GM18507 (cell line): ENCODE measurements at regions not wholly inside any gene's neighbourhood (a gene's known extent, or its start where the extent isn't known, plus 50 kb on each side); places are given as distances from the start of the nearest gene placed in this dataset.

Source experiments
- DNase-seq: peaks from one replicate; pipeline ENCODE4 v3.0.0; 2011; ENCODE audit warnings: low read depth; ENCODE audit not compliant: insufficient read length; ENCODE audit errors: extremely low spot score
- FAIRE-seq: peaks from 2 replicates; lab custom pipeline; 2011; peaks lifted over from hg19 to GRCh38; lab: Jason Lieb, UNC

DNA sequence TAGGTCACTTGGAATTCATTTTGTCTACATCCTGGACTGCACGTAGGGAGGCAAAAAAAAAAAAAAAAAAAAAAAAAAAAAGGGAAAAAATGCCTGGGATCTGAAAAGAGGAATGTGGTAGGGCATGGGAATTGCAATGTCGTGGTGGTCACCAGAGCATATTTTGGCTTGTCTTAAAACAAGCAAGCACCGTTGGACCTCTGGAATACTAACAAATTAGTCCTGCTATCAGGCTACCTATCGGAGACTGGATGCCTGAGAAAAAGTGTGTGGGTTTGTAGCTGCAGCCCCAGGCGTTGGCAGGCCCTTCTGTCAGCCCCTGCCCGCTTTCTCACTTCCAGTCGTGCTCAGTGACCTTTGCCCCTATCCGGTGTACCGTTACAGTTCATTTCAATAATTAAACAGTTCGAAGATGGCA is 588.5 kb upstream of the ZEB2 start:
- no peak for FAIRE-seq

DNA sequence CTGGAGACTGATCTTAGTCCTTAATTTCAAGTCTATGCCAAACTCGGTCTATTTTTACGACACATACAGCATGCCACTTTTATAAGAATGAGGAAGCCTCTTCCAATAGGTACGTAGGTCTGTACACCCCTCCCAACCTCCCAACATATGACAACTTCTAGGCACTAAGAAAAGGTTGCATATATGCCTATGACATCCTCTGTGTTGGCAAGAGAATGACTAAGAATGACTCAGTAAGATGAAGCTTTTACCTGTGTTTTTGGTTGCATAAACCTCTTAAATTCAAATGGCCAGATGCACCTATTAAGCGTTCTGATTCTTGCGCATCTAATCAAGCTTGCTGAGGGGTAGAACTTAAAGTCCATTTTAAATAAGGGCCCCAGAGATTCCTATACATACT is 586.4 kb upstream of the ZEB2 start:
- FAIRE-seq = no peak

More for the DNA sequence above, 588.5 kb upstream of the ZEB2 start:
- DNase-seq = no peak

DNA sequence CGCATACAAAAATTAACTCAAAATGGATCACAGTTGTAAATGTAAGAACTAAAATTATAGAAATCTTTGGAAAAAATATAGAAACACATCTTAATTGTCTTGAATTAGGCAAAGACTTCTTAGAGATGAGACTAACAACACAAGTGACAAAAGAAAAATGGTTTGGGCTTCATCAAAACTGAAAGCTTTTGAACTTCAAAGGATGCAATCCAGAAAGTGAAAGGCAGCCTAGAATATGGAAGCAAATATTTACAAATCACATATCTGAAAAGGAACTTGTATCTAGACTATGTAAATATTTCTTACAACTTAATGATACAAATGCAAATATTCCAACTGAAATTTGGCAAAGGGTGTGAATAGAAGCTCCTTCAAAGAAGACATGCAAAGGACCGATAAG is 582.8 kb upstream of the ZEB2 start:
- FAIRE-seq (no peak), DNase-seq (no peak)

More for the DNA sequence above, 586.4 kb upstream of the ZEB2 start:
- DNase-seq = no peak

DNA sequence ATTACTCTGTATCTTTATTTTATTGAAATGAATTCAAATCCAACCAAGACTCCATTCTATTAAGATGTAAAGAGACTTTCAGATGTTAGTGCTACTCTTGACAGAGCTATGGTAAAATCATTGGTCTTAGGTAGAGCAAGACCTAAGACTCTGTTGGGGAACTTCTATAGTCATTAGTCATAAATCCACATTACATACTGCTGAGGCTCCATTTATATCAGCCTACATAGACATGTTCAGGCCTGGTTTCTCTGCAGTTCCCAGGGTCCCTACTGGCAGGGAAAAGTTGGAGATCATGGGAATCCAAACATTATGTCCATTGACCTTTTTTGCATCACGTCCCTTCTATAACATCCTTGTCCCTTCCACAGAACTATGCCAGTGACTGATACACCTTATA is 580.4 kb upstream of the ZEB2 start:
- DNase-seq = no peak
- FAIRE-seq = no peak

DNA sequence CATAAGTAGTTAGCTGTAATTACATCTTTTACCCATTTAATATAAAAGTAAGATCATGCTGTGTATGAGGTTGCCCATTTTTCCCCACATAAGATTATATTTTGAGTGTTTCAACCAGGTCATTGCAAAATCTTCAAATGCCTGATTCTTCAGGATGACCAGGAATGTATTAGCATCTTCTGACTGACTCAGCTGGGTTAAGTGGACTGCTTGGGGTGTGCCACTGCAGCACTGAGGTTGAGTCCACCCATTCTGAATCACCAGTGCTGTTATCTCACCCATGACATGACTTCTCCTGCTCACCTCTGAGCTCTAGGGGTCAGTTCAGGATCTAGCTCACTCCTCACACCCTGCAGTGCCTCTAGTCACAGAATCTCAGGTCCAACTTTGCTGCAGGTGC is 576.7 kb upstream of the ZEB2 start:
- FAIRE-seq = no peak
- DNase-seq = no peak

DNA sequence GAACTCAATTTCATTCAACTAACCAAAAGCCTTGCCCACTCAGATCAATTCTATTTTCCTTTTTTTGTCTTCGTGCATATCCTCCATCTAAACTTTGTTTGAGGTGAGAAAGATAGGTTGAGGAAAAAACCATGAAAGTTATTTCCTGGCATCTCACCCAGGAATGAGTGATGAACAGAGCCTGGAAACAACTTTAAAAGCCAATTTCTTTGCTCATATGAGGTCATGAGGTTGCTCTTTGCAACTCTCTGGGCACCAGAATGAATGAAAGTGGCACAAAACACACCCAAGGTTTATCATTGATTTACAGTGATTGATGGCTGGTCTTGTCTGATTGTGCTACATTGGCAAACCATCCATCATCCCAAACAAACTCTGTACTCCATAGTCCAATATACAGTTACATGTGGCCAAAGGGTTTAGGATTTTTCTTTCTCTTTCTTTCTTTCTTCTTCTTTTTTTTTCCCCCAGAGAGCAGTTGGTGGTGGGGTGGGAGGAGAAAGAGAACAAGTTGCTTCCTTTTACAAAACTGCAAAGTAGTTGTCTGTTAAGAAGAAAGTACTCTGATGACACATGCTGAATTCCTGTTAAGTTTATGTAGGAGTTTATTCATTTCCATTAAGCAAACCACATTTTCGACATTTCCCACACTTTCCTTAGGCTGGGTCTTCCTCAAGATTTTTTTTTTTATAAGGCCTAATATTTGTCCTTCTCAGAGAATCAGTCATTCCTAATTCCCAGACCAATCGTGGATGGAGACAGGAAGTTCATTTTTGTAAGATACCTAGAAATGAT is 575.9 kb upstream of the ZEB2 start:
- DNase-seq = no peak
- no peak for FAIRE-seq

DNA sequence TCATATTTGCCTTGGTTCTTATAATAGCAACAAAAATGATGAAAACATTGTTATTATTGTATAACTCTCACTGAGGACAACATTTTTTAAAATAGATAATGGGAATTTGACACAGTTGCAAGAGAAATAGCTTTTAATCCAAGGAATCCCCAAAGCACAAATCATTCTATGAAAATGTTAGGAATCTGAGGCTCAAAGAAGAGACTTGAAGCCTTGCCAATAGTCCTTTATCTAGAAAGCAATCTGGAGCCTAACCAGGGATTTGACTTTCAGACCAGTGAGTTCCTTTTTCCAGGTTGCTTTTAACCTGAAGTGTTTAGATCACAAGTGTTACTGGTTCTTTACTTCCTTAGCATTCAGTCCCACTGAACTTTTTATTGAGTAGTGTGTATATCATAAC is 574.5 kb upstream of the ZEB2 start:
- DNase-seq (no peak), FAIRE-seq (no peak)

DNA sequence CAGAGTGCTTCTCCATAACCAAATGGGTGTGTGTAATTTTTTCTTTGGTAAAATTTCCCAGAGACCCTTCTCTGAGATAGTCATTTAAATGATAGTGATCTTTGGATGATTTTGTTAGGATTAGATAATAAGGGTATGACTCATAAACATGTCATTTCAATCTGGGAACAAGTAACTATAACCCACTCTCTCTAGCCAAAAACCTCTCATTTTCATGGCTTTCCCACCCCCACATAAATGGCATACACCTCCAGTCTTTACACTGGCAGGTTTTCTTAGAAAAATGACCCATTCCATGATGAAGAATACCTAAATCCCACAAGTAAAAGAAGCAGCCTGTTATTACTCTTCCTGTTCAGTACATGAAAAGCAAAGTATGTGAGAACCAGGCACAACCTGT is 572.0 kb upstream of the ZEB2 start:
- DNase-seq (no peak), FAIRE-seq (no peak)

DNA sequence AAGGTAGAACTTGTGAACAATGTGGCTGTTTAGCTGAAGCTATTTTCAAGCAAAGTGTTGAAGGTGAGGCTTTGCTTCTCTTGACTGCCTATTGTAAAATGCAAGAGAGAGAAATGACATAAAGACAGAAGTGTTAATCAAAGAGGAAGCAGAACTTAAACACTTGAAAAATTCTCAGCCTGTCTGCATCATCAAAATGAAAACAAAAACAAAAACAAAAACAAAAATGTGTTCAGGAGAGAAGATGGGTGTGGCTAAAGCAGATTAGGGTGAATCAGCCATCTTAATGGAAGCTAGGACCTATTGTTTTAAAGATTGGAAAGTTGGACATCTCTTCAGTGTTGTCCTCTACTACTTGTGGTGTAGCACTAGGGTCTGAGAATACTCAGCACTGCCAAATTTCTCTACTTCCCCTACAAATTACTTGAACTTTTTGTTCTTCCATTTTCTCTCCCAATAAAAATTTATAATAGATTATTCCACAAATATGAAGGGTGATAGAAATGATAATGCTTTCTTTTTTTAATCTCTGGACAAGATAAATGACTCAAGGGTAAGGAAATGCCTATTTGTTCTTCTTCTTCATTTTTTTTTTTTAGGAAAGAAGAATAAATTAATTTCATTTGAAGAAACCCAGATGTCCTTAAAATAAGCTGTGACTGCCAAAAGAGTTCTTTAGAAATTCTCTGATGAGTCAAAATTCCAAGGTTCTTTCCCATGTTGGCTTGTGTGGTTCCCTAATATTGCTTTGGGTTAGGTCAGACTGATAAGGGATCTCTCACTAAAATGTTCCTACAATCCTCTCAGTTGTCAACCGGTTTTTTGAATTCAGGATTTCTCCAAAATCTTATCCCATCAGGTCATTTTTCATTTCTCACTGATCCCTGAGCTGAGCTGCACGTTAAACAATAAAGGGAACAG is 571.2 kb upstream of the ZEB2 start:
- DNase-seq (no peak), FAIRE-seq (no peak)

DNA sequence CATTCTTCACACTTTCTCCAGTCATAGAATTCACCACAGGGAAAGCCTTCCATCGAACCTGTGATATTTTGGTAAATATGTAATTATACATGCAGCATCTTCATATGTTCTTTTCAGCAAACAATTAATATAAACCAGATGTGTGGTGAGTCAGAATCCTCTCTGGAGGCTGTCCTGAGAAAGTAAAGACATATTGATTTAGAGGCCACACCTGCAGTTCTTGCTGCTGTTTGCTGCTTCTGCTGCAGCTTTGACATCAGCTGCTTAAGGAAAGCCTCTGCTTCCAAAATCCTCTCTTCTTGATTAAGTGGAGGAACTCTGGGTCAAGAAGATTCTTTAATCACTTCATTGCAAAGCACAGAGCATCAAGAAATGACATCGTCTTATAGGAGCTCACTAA is 568.8 kb upstream of the ZEB2 start:
- FAIRE-seq (no peak), DNase-seq (no peak)

DNA sequence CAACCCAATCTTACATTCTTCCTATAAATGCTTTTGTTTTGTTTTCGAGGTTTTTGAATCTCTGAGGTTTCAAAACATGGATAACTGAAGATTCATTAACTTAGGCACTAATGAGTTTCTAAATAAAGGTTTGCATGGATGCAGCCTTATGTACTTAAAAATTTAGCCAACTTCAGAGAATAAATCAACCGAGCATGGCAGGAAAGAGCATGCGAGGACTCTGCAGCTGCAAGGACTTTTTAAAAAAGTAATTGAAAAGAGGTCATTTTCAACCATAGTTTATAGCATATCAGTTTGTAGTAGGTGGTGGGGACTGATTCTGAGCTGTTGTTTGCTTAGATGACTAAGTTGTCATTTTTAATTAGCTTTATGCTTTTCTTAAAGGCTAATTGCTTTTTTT is 567.0 kb upstream of the ZEB2 start:
- DNase-seq = no peak
- no peak for FAIRE-seq

DNA sequence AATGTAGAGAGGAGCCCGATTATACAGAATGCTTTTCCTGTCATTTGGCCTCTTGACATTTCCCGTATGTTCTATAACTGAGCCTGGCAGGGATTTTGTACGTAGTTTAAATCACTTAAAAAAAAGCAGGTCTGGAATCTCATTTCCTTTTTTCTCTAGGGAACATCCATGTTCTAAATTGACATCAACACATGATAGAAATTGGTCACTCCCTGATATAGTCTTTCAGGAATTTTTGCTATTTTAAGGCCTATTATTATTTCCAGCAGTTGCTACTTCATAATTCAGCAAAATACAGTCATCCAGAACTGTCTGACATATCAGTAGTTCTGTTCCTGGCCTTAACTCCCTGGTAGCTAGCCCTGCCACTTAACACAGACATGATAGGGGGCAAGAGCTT is 565.7 kb upstream of the ZEB2 start:
- FAIRE-seq = no peak

DNA sequence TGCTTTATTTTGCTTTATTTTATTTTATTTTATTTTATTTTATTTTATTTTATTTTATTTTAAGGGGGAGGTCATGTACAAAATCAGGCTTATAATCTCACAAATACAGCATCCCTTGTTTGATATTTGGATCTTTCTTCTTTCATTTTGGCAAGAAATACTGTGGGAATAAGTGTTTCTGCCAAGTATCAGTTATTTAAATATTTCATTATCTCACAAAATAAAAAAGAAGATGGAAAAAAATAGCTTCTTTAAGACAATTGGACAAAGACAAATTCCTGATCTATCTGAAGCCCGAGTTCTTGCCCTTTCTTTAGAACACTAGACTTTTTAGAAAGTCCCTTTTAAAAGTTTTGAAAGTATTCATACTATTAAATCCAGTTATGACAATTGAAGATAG is 560.5 kb upstream of the ZEB2 start:
- DNase-seq (no peak), FAIRE-seq (no peak)

More for the DNA sequence above, 565.7 kb upstream of the ZEB2 start:
- DNase-seq = no peak

DNA sequence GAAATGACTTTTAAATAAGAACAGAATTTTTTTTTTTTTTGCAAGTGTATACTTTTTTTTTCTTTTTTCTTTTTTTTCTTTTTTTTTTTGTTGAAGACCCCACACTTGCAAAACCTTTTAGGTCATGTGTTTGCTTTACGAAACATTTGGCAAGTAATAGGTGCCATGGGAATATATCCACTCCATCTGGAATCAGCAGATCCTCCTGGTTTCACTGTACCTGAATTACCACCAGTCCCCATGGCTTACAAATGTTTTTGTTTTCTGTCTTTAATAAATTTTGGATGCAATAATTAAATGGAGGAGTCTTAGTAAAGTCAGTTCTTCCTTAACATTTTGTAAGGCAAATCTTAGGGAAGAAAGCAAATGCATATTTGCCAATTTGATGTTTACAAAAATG is 559.7 kb upstream of the ZEB2 start:
- DNase-seq = no peak
- no peak for FAIRE-seq

DNA sequence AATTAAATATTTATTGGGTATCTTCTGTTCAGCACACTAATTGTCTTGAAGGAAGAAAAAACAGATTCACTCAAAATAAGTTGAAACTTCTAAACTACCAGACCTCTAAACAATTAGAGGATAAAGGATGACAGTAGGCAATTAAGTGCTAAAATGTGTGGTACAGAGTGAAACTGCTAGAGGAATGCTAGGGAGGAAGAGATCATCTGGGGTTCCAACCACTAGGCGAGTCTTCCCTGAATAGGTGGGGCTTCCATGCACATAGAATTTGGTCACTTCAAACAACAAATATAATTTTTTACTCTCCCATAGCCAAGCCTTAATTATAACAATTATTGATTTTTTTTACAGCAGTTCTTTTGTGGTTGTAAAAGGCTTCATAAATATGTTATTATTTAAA is 559.0 kb upstream of the ZEB2 start:
- DNase-seq (no peak), FAIRE-seq (no peak)

DNA sequence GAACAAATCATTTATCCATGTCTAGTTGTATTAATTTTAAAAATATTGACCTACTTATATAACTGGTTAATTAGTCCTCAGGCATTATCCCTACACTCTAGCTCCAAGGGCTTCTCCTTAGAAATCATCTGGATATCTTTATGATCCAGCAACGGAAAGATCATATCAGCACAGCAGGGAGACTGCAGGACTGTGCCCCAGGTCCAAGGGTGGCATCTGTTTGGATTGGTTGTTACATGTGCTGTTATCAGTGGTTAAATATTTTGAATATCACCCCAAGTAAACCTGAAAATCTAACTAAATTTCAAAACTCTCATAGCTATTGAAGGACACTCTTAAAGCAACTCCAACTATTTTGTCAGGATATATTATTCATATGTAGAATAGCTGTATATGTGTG is 556.2 kb upstream of the ZEB2 start:
- no peak for FAIRE-seq
- DNase-seq = no peak

DNA sequence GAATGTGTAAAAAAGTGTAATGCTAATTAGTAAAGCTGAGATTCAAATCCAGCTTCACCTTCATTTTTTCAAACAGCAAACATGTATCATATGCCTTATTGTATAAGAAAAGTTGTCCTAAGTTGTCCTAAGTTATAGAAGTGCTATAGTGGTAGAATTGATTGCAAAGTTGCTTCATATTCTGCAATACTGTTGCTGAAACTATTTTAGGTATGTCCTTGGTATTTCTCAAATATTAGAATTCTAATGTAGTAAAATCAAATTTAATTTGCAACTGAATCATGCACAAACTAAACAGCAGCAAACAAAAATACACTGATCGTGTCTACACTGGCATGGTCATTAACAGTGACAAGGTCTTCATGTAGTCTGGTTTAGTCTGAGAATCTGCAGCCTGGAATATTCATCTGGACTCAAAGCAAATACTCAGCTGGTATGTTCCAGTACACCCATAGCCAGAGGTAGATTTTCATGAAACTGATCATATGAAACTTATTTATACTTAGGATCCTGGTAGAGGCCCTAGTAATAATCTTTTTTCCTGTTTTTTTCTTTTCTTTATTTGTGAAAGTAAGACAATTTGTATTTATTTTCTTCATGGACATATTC is 555.6 kb upstream of the ZEB2 start:
- no peak for FAIRE-seq

DNA sequence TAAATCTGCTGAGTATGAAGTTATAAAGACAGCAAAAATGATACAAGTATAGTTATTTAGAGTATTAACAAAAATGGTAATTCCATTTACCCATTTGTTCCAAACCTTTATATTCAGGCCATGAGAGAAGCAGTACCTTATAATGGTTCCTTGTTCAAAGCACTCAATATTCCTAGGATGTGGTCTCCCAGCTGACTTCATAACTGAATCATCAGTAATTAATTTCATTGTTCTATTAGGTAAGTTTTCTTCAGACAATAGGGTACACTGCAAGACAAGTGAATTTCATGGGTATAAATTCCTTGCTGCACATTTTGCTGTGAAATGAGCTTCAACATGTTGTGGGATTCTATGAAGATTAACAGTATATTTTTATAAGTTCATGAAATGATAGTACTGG is 550.8 kb upstream of the ZEB2 start:
- FAIRE-seq = no peak
- DNase-seq = no peak

More for the DNA sequence above, 555.6 kb upstream of the ZEB2 start:
- DNase-seq = no peak

DNA sequence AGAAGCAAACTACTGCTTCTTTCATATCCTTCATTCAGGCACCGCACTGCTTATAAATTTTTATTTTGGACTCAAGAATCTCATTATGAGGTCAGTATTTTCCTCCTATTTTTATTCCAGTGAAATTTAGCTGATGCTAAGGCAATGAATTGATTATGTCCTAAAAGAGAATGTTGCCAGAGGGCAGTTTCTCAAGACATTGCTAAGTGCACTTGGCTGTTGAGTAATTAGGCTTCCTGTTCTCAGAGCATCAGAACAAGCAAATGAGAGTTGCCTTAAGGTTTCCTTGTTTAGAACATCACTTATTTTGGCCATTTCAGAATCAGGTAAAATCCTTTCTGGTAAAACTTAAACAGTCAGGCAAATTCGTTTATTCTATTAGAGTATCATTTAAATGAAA is 548.6 kb upstream of the ZEB2 start:
- DNase-seq = no peak

DNA sequence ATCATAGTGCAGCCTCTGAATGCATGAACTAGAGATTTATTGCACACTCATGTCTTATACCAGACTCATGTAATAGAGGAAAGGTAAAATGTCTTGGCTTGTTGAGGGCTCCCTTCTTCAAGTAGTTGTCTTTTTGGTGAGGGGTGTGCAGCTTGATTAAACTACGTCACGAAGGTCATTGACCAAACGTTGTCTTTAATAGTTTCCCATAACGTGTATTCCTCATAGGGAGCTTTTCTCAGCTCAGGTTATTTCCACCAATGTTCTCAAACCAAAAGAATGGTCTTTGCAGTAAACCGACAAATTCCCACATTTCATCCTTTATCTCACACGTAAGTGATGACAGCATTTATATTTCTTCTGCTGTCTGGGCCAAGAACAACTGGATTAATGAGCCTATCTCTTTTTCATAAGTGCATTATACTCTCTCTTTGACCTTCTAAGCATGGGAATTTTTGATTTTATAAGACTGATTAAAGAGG is 547.7 kb upstream of the ZEB2 start:
- FAIRE-seq = no peak
- no peak for DNase-seq

More for the DNA sequence above, 548.6 kb upstream of the ZEB2 start:
- no peak for FAIRE-seq
